Globus pallidus (tissue), 1 donor: ENCODE measurements at regions not wholly inside any gene's neighbourhood (a gene's known extent, or its start where the extent isn't known, plus 50 kb on each side); places are given as distances from the start of the nearest gene placed in this dataset.
"Not testable (repeated sequence)": the region's sequence is repeated elsewhere in the genome, so short reads cannot be mapped to it uniquely, and the experiment has no call there.

Experiments used
- DNase-seq: peaks from one replicate; pipeline ENCODE4 v3.0.0-alpha.2; 2015; ENCODE audit warnings: low spot score

DNA sequence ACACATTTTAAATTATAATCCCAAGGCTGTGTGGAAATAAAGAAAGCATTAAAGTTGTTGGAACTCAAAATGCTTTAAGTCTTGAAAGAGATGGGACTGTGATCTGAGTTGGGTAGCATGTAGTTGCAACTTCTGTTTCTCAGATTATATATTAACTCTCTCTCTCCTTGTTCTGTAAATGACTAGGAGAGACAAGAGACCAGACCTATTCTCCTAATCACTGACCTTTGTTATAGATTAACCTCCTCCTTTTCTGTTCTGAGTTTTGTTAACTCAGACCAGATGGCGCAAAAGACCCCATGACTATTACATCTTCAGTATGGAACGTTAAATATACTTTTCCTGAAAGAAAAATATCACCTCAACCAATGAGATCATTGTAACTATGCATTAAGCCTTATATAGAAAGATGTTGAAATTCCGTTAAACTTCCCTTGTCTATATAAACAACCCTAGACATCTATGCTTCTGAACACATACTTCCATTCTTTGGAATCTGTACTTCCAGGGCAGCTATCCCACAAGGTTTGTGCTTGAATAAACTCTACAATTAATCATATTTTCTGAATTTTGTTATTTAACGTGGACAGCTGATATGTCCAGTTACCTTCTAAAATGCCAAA, 143.5 kb upstream of the TRIM24 start:
- DNase-seq = no peak

DNA sequence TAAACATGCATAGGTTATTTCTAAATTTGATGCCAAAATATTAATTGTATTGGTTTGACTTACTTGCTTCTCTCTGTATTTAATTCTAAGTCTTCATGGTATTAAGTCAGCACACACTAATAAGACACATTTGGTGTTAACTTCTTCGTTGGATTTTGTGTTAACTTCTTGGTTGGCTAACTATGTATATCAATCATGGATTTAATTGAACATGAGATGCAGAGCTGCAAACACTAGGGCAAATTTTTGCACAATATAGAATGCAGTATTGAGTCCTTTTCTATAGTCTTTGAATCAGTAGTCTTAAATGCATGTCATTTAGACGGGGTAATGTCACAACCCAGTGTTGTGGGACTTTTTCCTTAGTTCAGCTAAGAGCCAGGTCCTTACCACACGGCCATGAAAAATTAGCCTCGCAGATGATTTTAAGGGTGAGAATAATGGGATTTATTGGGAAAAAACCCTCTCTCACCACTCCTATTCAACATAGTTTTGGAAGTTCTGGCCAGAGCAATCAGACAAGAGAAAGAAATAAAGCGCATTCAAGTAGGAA, 142.9 kb upstream of the TRIM24 start:
- DNase-seq = no peak

DNA sequence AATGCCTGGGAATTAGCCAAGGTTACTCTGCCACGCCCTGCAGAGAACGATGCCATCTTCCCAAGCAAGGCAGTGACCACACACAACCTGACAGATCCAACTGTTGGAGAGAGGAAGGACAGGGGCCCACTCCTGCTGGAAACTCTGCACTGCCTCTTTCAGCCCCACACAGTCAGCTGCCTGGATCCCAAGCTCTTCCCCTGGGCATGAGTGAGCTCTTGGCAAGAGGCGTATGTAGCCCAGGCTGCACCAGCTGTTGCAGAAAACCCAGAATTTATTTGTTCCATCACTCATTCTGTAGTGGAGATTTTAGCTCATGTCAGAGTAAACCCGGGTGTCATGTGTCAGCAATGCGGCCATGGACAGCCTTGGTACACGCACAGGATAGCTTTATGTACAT, 135.1 kb upstream of the TRIM24 start:
- no peak for DNase-seq

DNA sequence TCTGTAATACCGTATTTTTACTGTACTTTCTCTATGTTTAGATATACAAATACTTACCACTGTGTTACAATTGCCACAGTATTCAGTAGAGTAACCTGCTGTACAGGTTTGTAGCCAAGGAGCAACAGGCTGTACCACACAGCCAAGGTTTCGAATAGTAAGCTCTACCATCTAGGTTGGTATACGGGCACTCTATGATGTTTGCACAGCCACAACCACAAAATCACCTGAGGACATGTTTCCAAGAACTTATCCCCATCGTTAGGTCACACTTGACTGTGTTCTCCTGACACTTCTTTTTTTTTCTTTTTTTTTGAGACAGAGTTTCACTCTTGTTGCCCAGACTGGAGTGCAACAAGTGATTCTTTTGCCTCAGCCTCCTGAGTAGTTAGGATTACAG, 134.6 kb upstream of the TRIM24 start:
- DNase-seq = no peak

DNA sequence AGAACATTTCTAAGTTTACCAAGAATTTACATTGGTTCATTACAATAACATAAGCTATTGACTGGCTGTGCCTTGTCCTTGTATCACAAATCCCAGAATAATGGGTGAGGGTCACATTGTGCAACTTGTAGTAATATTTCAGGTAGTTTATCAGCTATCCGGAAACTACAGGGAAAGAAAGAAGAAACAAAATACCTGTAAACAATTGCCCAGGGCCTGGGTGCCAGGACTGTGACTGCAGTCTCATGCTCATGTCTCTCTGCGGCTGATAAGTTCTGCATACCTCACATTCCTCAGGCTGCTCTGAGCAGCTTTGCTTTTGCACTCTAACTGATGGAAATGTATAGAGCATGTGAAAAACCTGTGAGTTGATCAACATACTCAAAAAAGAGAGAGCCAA, 131.8 kb upstream of the TRIM24 start:
- no peak for DNase-seq

DNA sequence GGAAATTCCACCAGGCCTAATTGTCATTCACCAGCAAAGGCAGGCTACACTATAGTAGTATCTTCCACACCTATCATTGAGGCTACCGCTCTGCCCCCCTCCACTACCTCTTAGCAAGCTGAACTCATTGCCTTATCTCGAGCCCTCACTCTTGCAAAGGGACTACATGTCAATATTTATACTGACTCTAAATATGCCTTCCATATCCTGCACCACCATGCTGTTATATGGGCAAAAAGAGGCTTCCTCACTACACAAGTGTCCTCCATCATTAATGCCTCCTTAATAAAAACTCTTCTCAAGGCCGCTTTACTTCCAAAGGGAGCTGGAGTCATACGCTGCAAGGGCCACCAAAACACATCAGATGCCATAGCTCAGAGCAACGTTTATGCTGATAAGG, 127.2 kb upstream of the TRIM24 start:
- DNase-seq = not testable (repeated sequence)

DNA sequence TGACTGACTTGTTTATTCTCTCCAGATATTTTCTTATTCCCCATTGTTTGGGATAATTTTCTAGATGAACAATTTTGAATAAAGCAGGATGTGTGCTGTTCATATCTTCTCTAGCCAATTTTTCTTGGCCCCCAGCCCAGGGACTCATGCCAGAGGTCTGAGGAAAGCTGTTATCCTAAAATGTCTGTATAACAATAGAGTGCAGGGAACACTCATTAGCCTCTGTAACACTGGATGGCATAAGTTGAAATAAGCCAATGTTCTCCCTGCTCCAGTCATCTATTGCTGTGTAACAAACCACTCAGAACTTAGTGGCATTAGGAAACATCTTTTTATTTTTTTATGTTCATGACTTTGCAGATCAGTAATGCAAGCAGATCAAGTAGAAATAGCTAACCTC, 121.7 kb upstream of the TRIM24 start:
- no peak for DNase-seq

DNA sequence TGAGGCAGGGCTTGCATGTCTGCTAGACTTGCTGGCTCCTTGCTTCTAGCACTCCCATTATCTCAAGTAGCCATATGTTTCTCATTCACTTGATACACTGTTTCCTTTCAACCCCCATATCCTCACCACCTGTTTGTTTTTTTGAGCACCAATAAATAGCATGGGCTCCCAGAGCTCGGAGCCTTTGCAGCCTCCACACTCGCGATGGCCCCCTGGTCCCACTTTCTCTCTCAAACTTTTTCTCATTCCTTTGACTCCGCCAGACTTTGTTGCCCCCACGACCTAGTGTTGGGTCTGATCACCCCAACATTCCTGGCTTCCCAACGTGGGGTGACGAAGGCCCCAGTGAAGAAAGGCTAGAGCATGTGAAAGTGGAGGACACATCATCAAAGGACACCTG, 120.8 kb upstream of the TRIM24 start:
- not testable (repeated sequence) for DNase-seq

DNA sequence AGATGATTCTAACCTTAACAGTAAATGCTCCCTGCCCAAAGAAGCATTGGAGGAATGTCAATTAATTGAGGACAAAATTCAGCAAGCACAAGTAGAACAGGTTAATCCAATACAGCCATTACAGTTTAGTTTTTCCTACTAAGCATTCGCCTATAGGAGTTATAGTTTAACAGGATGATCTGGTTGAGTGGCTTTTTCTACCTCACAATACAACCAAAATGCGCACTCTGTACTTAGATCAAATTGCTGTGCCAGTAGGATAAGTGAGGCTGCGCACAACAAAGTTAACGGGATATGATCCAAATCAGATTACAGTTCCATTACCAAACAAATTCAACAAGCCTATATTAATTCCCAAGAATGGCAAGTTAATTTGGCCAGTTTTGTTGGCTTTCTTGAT, 117.1 kb upstream of the TRIM24 start:
- DNase-seq = no peak

DNA sequence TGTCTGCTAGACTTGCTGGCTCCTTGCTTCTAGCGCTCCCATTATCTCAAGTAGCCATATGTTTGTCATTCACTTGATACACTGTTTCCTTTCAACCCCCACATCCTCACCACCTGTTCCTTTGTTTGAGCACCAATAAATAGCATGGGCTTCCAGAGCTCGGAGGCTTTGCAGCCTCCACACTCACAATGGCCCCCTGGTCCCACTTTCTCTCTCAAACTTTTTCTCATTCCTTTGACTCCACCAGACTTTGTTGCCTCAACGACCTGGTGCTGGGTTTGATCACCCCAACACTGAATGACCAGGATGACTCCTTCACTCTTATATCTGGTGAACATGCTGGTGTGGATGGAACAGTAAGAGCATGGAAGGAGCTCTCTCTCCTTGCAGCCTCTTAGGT, 114.5 kb upstream of the TRIM24 start:
- DNase-seq = no peak

DNA sequence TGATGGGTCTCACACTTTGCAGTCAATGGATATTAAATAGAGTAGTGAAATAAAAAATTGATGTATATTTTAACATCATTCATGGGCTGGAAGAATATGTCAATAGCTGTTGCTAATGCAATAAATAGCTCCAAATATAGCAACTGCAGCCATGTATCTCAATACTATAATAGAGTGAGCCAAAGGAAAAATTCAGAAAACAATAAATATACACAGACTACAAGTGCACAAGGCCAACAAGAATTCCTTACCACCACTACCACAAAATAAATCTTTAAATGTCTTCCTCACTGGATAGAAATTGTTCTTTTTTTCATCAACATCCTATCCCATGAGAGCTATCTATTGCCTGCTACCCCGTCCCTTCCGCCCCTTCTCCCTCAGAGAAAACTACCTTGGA, 113.1 kb upstream of the TRIM24 start:
- DNase-seq = no peak

DNA sequence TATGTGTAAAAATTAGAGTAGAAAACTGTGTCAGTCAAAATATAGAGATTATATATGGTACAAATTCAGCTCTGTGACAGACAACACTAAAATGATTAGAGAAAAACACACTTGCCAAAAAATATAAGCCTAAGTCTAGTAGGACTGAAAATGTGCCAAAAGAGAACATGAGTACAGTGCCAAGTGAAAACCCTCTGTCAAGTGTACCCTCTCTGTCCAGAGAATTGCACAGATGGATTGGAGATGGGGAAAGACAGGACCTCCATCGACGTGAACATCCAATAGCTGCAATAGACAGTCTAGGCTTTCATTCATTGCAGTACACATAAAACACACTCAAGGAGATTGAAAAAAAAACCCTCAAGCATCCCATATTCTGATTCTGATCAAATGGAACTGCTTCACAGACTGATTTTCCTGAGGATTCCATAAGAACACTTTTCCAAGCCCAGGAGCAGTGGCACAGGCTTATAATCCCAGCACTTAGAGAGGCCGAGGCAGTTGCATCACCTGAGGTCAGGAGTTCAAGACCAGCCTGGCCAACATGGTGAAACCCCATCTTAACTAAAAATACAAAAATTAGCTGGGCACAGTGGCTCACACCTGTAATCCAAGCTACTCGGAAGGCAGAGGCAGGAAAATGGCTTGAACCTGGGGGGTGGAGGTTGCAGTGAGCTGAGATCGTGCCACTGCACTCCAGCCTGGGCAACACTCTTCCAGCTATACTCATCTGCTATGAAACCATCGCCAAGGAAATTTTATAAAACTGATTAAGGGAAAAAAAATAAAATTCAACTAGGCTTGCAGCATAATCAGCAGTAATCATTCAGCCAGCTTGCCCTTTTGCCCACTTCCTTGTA, 110.0 kb upstream of the TRIM24 start:
- DNase-seq = no peak

DNA sequence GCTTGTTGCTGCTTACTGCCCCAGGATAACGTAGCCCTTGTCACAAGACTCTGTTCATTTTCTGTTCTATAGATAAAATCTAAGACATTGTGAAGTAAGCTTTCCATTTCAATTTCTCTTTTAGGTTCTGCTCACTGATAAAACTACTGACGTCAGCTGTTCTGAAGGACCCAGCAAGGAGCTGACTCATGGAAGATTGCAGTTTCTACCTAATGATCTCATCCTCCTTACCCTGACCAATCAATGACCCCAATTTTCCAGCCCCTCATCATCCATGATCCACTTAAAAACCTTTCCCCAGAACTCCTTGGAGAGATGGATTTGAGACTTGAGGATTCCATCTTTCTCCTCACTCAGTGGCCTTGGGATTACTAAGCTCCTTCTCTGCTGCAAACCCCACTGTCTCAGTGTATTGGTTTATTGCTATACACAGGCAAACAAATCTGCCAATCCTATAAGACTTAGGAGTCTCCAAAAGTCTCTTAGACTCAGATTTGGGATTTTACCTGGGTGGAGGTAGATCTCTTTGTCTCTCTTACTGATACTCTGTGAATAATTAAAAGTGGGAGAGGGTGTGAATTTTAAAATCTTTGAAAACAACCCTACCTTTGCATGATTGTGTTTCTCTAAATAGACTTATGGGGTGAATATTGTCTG, 109.2 kb upstream of the TRIM24 start:
- DNase-seq = no peak

DNA sequence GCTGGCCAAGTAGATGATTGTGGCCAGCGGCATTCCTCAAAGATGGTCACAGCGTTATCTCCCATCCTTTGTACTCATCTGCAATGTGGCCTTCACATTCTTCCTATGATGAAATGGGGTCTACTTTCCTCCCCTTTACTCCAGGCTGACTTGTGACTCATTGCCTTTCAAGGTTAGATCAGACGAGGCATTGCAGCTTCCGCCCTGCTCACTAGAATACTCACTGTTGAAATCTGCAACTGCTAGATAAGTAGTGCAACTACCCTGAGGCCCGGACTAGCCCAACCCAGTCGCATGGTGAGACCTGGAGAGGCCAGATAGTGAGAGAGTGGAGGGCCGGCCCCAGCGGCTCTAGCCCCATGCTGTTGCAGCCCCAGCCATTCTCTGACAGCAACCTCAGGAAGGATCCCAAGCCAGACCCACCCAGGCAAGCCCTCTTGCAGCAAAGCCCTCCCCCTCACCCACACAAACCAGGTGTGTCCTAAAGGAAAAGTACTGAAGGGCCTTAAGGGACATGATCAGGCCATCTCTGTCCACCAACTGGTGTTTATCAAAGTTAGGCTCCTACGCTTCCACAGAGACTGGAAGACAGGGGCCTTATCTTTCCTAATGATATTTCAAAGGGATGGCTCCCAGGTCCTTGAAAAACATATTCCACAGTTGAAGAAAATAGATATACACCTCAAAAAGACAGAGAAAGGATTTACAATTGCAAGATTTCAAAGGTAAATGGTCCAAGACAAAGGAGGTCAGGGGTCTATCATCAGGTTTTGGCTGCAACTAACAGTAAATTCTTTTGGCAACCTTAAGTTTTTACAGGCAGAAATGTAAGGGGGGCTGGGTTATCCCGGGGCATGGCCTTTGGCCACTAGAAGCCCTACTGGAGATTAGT, 107.2 kb upstream of the TRIM24 start:
- no peak for DNase-seq

DNA sequence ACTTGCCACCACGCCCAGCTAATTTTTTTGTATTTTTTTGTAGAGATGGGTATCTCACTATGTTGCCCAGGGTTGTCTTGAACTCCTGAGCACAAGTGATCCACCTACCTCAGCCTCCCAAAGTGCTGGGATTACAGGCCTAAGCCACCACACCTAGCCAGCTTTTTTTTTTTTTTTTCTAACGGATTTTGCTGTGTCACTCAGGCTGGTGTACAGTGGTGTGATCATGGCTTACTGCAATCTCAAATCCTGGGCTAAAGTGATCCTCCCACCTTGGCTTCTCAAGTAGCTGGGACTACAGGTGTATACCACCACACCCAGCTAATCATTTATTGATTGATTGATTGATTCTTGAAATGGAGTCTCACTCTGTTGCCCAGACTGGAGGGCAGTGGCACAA, 106.0 kb upstream of the TRIM24 start:
- no peak for DNase-seq

DNA sequence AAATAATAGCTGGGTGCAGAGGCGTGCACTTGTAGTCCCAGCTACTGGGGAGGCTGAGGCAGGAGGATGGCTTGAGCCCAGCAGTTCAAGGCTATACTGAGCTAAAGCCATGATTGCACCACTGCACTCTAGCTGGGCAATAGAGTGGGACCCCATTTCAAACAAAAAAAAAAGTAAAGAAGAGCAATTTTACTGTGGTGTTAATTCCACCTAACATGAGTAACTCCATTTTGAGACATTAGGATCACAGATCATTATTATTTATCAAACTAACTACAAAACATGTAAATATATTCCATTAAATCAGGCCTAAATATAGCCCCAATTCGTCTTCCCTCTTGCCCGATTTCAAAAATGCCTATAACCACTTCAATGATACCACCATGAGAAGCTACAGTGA, 104.8 kb upstream of the TRIM24 start:
- no peak for DNase-seq

DNA sequence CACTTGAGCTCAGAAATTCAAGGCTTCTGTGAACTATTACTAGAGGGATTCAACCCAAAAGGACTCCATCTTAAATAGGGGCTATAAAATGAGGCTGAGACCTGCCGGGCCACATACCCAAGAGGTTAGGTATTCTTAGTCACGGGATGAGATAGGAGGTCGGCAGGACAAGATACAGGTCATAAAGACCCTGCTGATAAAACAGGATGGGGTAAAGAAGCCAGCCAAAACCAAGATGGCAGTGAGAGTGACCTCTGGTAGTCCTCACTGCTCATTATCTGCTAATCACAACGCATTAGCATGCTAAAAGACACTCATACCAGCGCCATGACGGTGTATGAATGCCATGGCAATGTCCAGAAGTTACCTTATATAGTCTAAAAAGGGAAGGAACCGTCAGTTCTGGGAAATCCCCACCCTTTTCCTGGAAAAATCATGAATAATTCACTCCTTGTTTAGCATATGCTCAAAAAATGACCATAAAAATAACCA, 101.2 kb upstream of the TRIM24 start:
- no peak for DNase-seq

DNA sequence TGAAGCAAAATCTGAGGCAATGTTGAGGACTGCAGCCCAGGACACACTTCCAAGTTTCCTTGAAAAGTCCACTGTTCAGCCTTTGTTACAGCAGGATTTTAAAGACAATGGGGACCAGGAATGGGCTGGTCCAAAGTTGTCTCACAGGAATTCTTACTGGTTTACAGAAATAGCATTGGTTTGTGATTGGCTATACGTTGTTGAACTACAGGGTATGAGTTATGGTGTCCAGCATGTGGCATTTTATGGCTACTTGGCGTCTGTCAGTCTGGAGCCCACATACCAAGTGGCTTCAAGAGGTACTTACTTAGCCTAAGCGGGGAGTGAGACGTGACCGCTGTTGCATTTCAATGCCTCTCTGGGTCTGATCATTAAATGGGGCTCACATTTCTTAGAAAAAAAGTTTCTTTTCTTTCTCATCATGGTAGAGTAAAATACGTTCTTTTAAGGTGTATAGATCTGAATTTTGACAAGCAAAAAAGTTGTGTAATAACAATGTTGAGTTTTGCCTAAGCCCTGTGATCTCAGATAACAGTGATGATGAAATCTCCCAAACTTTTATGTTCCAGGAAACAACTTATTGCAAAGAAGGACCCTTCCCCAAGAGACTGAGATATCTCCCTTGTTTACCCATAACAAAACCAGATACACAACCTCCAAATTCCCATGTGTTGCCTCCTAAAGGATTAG, 100.0 kb upstream of the TRIM24 start:
- DNase-seq = no peak

DNA sequence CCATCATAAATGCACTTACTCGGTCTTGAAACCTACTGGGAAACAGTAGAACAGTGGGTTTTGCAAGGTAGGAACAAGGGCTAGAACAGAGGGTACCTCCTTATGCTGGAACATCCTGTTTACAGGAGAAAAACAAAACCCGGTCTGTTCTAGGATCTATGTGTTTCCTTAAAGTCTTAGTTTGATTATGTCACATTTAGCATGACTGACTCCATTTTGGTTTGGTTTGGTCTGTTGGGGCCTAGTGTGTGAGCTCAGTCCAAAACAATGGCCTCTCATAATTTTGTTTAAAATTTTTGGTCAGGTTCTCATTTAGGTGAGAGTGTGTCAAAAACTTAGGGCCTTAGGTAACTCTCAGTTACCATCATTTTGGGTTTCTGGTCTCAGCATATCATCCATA, 96.3 kb upstream of the TRIM24 start:
- no peak for DNase-seq

DNA sequence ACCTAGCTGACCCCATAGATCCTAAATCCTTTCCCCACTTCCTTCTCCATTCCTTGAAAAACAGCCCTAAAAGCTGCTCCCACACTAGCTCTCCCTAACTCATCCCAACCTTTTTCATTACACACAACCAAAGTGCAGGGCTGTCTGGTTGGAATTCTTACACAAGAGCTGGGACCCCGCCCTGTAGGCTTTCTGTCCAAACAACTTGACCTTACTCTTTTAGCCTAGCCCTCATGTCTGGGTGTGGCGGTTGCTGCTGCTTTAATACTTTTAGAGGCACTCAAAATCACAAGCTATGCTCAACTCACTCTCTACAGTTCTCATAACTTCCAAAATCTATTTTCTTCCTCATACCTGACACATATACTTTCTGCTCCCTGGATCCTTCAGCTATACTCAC, 93.9 kb upstream of the TRIM24 start:
- not testable (repeated sequence) for DNase-seq

DNA sequence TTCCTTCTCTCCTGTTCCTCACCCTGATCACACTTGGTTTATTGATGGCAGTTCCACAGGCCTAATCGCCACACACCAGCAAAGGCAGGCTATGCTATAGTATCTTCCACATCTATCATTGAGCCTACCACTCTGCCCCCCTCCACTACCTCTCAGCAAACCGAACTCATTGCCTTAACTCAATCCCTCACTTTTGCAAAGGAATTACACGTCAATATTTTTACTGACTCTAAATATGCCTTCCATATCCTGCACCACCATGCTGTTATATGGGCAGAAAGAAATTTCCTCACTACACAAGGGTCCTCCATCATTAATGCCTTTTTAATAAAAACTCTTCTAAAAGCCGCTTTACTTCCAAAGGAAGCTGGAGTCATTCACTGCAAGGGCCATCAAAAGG, 93.4 kb upstream of the TRIM24 start:
- not testable (repeated sequence) for DNase-seq
